Esophagus (tissue), 2 donors: ENCODE measurements at regions not wholly inside any gene's neighbourhood (a gene's known extent, or its start where the extent isn't known, plus 50 kb on each side); places are given as distances from the start of the nearest gene placed in this dataset.

ENCODE experiments used
- H3K27ac ChIP-seq, 2 donors: one replicate each; pipeline ENCODE4 v1.5.1; 2013; ENCODE audit warnings: low read depth in 2 of 2, mild to moderate bottlenecking in 2 of 2, inconsistent platforms in 1 of 2, low read length in 1 of 2, moderate library complexity in 1 of 2
- H3K27me3 ChIP-seq, 2 donors: one replicate each; pipeline ENCODE4 v1.6.1; 2013; ENCODE audit warnings: low read length in 2 of 2, control low read depth in 1 of 2, mild to moderate bottlenecking in 1 of 2; ENCODE audit not compliant: insufficient read depth in 2 of 2, control insufficient read depth in 1 of 2
- H3K36me3 ChIP-seq, 2 donors: one replicate each; pipeline ENCODE4 v1.6.1; 2013; ENCODE audit warnings: low read length in 1 of 2; ENCODE audit not compliant: control insufficient read depth in 2 of 2, insufficient read depth in 2 of 2
- H3K4me1 ChIP-seq, 2 donors: one replicate each; pipeline ENCODE4 v1.6.1; 2013; ENCODE audit warnings: low read length in 1 of 2; ENCODE audit not compliant: control insufficient read depth in 2 of 2, insufficient read depth in 2 of 2
- H3K4me3 ChIP-seq, 2 donors: one replicate each; pipeline ENCODE4 v1.5.1; 2013; ENCODE audit warnings: low read length in 2 of 2, mild to moderate bottlenecking in 2 of 2, low read depth in 1 of 2, moderate library complexity in 1 of 2
- H3K9me3 ChIP-seq, 2 donors: one replicate each; pipeline ENCODE4 v1.6.1; 2013; ENCODE audit warnings: mild to moderate bottlenecking in 2 of 2, low read depth in 1 of 2, low read length in 1 of 2, moderate library complexity in 1 of 2; ENCODE audit not compliant: control insufficient read depth in 2 of 2, insufficient read depth in 1 of 2
- WGBS, 2 donors: extraction: QIAGEN DNeasy Blood & Tissue Kit; methylation state at CpG; one replicate each; pipeline ENCODE4 v1.1.7; 2013; 5-methylcytosine and 5-hydroxymethylcytosine counted together
- donor health status: healthy with polysubstance abuse.
- donor health status: Bipolar disorder and iron deficiency.

GRCh38 chr11:81359476-81359875, 1374.2 kb downstream of the FAM181B start:
- no peak overlapping the region for H3K27ac ChIP-seq
- no peak overlapping the region for H3K4me3 ChIP-seq
- no peaks in the 10 kb centered on the region for H3K9me3 ChIP-seq
- 76 to 81% methylated on average over 6 of the region's 6 CpGs for WGBS, 2 donors
- no peaks in the 10 kb centered on the region for H3K27me3 ChIP-seq
- H3K4me1 ChIP-seq, result no peaks in the 10 kb centered on the region
- H3K36me3 ChIP-seq, result no peaks in the 10 kb centered on the region

GRCh38 chr11:81345609-81346008, 1388.1 kb downstream of the FAM181B start:
- Histone ChIP-seq H3K27me3 (no peaks in the 10 kb centered on the region), H3K9me3 (no peaks in the 10 kb centered on the region), H3K4me3 (no peak overlapping the region), H3K4me1 (no peaks in the 10 kb centered on the region), H3K36me3 (no peaks in the 10 kb centered on the region), H3K27ac (no peak overlapping the region)
- WGBS, 2 donors, result 83 to 90% methylated on average over 6 of the region's 6 CpGs

- H3K4me1 ChIP-seq, result no peaks in the 10 kb centered on the region
- peaks cover 0 to 3% of the 10 kb centered on the region in 2 donors for H3K27me3 ChIP-seq
- no peak overlapping the region for H3K4me3 ChIP-seq
- no peaks in the 10 kb centered on the region for H3K9me3 ChIP-seq
- no peak overlapping the region for H3K27ac ChIP-seq
- H3K36me3 ChIP-seq, result no peaks in the 10 kb centered on the region
Observed at GRCh38 chr11:81342966-81343365, 1390.7 kb downstream of the FAM181B start.

- Histone ChIP-seq H3K36me3 (no peaks in the 10 kb centered on the region), H3K9me3 (no peaks in the 10 kb centered on the region), H3K27me3 (peaks cover 0 to 3% of the 10 kb centered on the region in 2 donors), H3K27ac (no peak overlapping the region), H3K4me3 (no peak overlapping the region), H3K4me1 (no peaks in the 10 kb centered on the region)
- 87% methylated on average over 1 of the region's 1 CpG for WGBS, 2 donors
Observed at GRCh38 chr11:81340225-81340624, 1393.4 kb downstream of the FAM181B start.

GRCh38 chr11:81339521-81339920, 1394.1 kb downstream of the FAM181B start:
- 44 to 55% methylated on average over 2 of the region's 2 CpGs for WGBS, 2 donors
- no peaks in the 10 kb centered on the region for H3K36me3 ChIP-seq
- H3K4me3 ChIP-seq, result no peak overlapping the region
- no peaks in the 10 kb centered on the region for H3K4me1 ChIP-seq
- no peak overlapping the region for H3K27ac ChIP-seq
- H3K27me3 ChIP-seq, result peaks cover 0 to 3% of the 10 kb centered on the region in 2 donors
- H3K9me3 ChIP-seq, result no peaks in the 10 kb centered on the region

- Histone ChIP-seq H3K4me3 (no peak overlapping the region), H3K36me3 (no peaks in the 10 kb centered on the region), H3K27ac (no peak overlapping the region), H3K4me1 (no peaks in the 10 kb centered on the region), H3K9me3 (no peaks in the 10 kb centered on the region), H3K27me3 (peaks cover 0 to 3% of the 10 kb centered on the region in 2 donors)
- WGBS, 2 donors, result 68 to 82% methylated on average over 3 of the region's 3 CpGs
Observed at GRCh38 chr11:81337756-81338155, 1395.9 kb downstream of the FAM181B start.

GRCh38 chr11:81332276-81332675, 1401.4 kb downstream of the FAM181B start:
- Histone ChIP-seq H3K27ac (no peak overlapping the region), H3K4me3 (no peak overlapping the region), H3K36me3 (no peaks in the 10 kb centered on the region), H3K9me3 (no peaks in the 10 kb centered on the region), H3K4me1 (no peaks in the 10 kb centered on the region), H3K27me3 (no peaks in the 10 kb centered on the region)
- WGBS, 2 donors, result 60 to 66% methylated on average over 2 of the region's 2 CpGs

- no peaks in the 10 kb centered on the region for H3K4me1 ChIP-seq
- WGBS, 2 donors, result 76 to 77% methylated on average over 9 of the region's 9 CpGs
- no peak overlapping the region for H3K4me3 ChIP-seq
- no peaks in the 10 kb centered on the region for H3K9me3 ChIP-seq
- H3K27me3 ChIP-seq, result no peaks in the 10 kb centered on the region
- H3K27ac ChIP-seq, result no peak overlapping the region
- no peaks in the 10 kb centered on the region for H3K36me3 ChIP-seq
Observed at GRCh38 chr11:81331611-81332235, 1401.9 kb downstream of the FAM181B start.

- 79 to 82% methylated on average over 4 of the region's 4 CpGs for WGBS, 2 donors
Observed at GRCh38 chr11:81331088-81331487, 1402.6 kb downstream of the FAM181B start.

GRCh38 chr11:81303038-81303664, 1430.5 kb downstream of the FAM181B start:
- no peaks in the 10 kb centered on the region for H3K27me3 ChIP-seq
- no peak overlapping the region for H3K27ac ChIP-seq
- no peaks in the 10 kb centered on the region for H3K4me1 ChIP-seq
- H3K36me3 ChIP-seq, result no peaks in the 10 kb centered on the region
- H3K9me3 ChIP-seq, result no peaks in the 10 kb centered on the region
- WGBS, 2 donors, result 45 to 49% methylated on average over 5 of the region's 5 CpGs
- H3K4me3 ChIP-seq, result no peak overlapping the region

More at GRCh38 chr11:81331088-81331487, 1402.6 kb downstream of the FAM181B start:
- H3K27ac ChIP-seq, result no peak overlapping the region
- no peaks in the 10 kb centered on the region for H3K27me3 ChIP-seq
- no peaks in the 10 kb centered on the region for H3K36me3 ChIP-seq
- no peaks in the 10 kb centered on the region for H3K4me1 ChIP-seq
- no peak overlapping the region for H3K4me3 ChIP-seq
- H3K9me3 ChIP-seq, result no peaks in the 10 kb centered on the region
